HEK293T (cell line): ENCODE measurements at regions not wholly inside any gene's neighbourhood (a gene's known extent, or its start where the extent isn't known, plus 50 kb on each side); places are given as distances from the start of the nearest gene placed in this dataset.

Experiments used
- ARNT ChIP-seq: fragments of 450-650 bp; IDR thresholded peaks from 2 replicates; pipeline ENCODE4 v1.6.1; 2017; ENCODE audit warnings: mild to moderate bottlenecking
- BHLHE40 ChIP-seq: fragments of 450-650 bp; IDR thresholded peaks from 2 replicates; pipeline ENCODE4 v1.6.1; 2016; ENCODE audit warnings: mild to moderate bottlenecking, moderate library complexity, borderline replicate concordance
- ELF4 ChIP-seq: fragments of 450-650 bp; IDR thresholded peaks from 2 replicates; pipeline ENCODE4 v1.6.1; 2017; ENCODE audit warnings: antibody characterized with exemption
- FOXA1 ChIP-seq: fragments of 450-650 bp; IDR thresholded peaks from 2 replicates; pipeline ENCODE4 v1.6.1; 2016; ENCODE audit warnings: mild to moderate bottlenecking
- FOXM1 ChIP-seq: fragments of 450-650 bp; IDR thresholded peaks from 2 replicates; pipeline ENCODE4 v1.6.1; 2017; ENCODE audit warnings: mild to moderate bottlenecking, borderline replicate concordance
- L3MBTL2 ChIP-seq: fragments of 450-650 bp; conservative IDR thresholded peaks from 2 replicates; pipeline ENCODE4 v1.6.1; 2016; ENCODE audit warnings: mild to moderate bottlenecking
- NFRKB ChIP-seq: fragments of 450-650 bp; IDR thresholded peaks from 2 replicates; pipeline ENCODE4 v1.6.1; 2016; ENCODE audit warnings: mild to moderate bottlenecking, moderate library complexity
- SP1 ChIP-seq: fragments of 450-650 bp; IDR thresholded peaks from 2 replicates; pipeline ENCODE4 v1.6.1; 2017
- SUZ12 ChIP-seq: fragments of 450-650 bp; IDR thresholded peaks from 2 replicates; pipeline ENCODE4 v1.6.1; 2016; ENCODE audit warnings: mild to moderate bottlenecking
- TARDBP ChIP-seq: fragments of 450-650 bp; IDR thresholded peaks from 2 replicates; pipeline ENCODE4 v1.6.1; 2016

DNA sequence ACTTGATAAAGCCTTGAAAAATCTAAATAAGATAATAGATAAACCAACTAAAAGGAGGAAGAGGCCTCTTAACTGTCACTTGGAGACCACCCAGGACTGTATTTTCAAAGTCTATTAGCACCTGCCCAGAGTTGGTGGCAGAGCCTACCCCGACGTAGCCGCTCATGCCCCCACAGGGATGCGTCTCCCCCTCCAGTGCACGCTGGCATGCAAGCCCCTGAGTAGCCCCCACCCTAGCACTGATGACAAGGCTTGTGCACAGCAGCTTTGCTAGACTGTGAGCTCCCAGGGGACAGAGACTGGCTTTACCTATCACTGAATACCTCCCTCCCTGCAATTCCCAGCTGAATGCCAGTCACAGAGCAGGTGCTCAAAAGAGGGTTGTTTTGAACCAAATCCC, 54.1 kb upstream of the HES1 start:
- TF ChIP-seq SP1 (no peak), TARDBP (no peak), ARNT (no peak), SUZ12 (no peak), L3MBTL2 (no peak), BHLHE40 (no peak), FOXA1 (no peak), ELF4 (no peak), NFRKB (no peak), FOXM1 (no peak)
